Mesenchymal stem cell (in vitro differentiated cells and primary cell): ENCODE measurements at regions not wholly inside any gene's neighbourhood (a gene's known extent, or its start where the extent isn't known, plus 50 kb on each side); places are given as distances from the start of the nearest gene placed in this dataset.

Experiments used
- DNase-seq: peaks from one replicate; pipeline ENCODE4 v3.0.0-alpha.2; 2013
- H2AFZ ChIP-seq: one replicate; pipeline ENCODE4 v1.6.1; 2013; ENCODE audit warnings: low read depth, mild to moderate bottlenecking, control low read depth, inconsistent platforms, low read length, moderate library complexity
- H2AK5ac ChIP-seq: 2 replicates; pipeline ENCODE4 v1.6.1; 2013; ENCODE audit warnings: low read length, moderate library complexity, mild to moderate bottlenecking, inconsistent platforms; ENCODE audit not compliant: severe bottlenecking
- H2BK120ac ChIP-seq: one replicate; pipeline ENCODE4 v1.6.1; 2013; ENCODE audit warnings: low read depth, mild to moderate bottlenecking, inconsistent platforms, low read length, moderate library complexity
- H2BK12ac ChIP-seq, 2 experiments: one replicate each; pipeline ENCODE4 v1.6.1; 2013; ENCODE audit warnings: inconsistent platforms in 2 of 2, low read length in 2 of 2, mild to moderate bottlenecking in 2 of 2, moderate library complexity in 2 of 2, control low read depth in 1 of 2
- H2BK15ac ChIP-seq: one replicate; pipeline ENCODE4 v1.6.1; 2013; ENCODE audit warnings: mild to moderate bottlenecking, low read depth, inconsistent platforms; ENCODE audit not compliant: poor library complexity, severe bottlenecking
- H2BK5ac ChIP-seq: 2 replicates; pipeline ENCODE4 v1.6.1; 2013; ENCODE audit warnings: low read depth, mild to moderate bottlenecking, low read length, control low read depth, inconsistent platforms; ENCODE audit not compliant: poor library complexity, severe bottlenecking
- H3K14ac ChIP-seq, 2 experiments: one replicate each; pipeline ENCODE4 v1.6.1; 2013; ENCODE audit warnings: inconsistent platforms in 2 of 2, low read length in 2 of 2, control low read depth in 1 of 2, mild to moderate bottlenecking in 1 of 2, moderate library complexity in 1 of 2
- H3K18ac ChIP-seq, 2 experiments: one replicate each; pipeline ENCODE4 v1.6.1; 2013; ENCODE audit warnings: inconsistent platforms in 2 of 2, low read length in 2 of 2, control low read depth in 1 of 2, low read depth in 1 of 2, mild to moderate bottlenecking in 1 of 2
- H3K23ac ChIP-seq, 2 experiments: one replicate each; pipeline ENCODE4 v1.6.1; 2013; ENCODE audit warnings: inconsistent platforms in 2 of 2, low read length in 2 of 2, mild to moderate bottlenecking in 2 of 2, moderate library complexity in 2 of 2, control low read depth in 1 of 2
- H3K27ac ChIP-seq: 2 replicates; pipeline ENCODE4 v1.5.1; 2013; ENCODE audit warnings: mild to moderate bottlenecking, moderate library complexity, low read length, control low read depth, inconsistent platforms; ENCODE audit not compliant: poor library complexity, severe bottlenecking
- H3K27me3 ChIP-seq, 2 experiments: 2 replicates each; pipeline versions ENCODE4 v1.6.1 to v1.7.0; 2013; ENCODE audit warnings: low read length in 2 of 2, mild to moderate bottlenecking in 2 of 2, moderate library complexity in 2 of 2, control low read depth in 1 of 2, inconsistent platforms in 1 of 2; ENCODE audit not compliant: control insufficient read depth in 1 of 2, insufficient read depth in 1 of 2
- H3K36me3 ChIP-seq, 2 experiments: 2 replicates each; pipeline versions ENCODE4 v1.6.1 to v1.7.0; 2013; ENCODE audit warnings: low read length in 2 of 2, control low read depth in 1 of 2, inconsistent platforms in 1 of 2, low read depth in 1 of 2, mild to moderate bottlenecking in 1 of 2; ENCODE audit not compliant: insufficient read depth in 2 of 2, control insufficient read depth in 1 of 2
- H3K4ac ChIP-seq, 2 experiments: one replicate each; pipeline ENCODE4 v1.6.1; 2013; ENCODE audit warnings: inconsistent platforms in 2 of 2, low read length in 2 of 2, mild to moderate bottlenecking in 2 of 2, moderate library complexity in 2 of 2, control low read depth in 1 of 2, low read depth in 1 of 2
- H3K4me1 ChIP-seq: 2 replicates; pipeline ENCODE4 v1.6.1; 2013; ENCODE audit warnings: low read depth, low read length, control low read depth; ENCODE audit not compliant: control insufficient read depth, insufficient read depth
- H3K4me2 ChIP-seq: 2 replicates; pipeline ENCODE4 v1.6.1; 2013; ENCODE audit warnings: low read length, mild to moderate bottlenecking, inconsistent platforms; ENCODE audit not compliant: poor library complexity, severe bottlenecking
- H3K4me3 ChIP-seq, 2 experiments: 2 replicates each; pipeline versions ENCODE4 v1.5.1 to v1.7.0; 2013; ENCODE audit warnings: low read length in 2 of 2, mild to moderate bottlenecking in 2 of 2, control low read depth in 1 of 2, low read depth in 1 of 2; ENCODE audit not compliant: insufficient read depth in 1 of 2
- H3K79me1 ChIP-seq: replicated peaks from 2 replicates; pipeline ENCODE4 v1.6.1; 2013; ENCODE audit warnings: mild to moderate bottlenecking, control low read depth, low read length, inconsistent platforms; ENCODE audit not compliant: poor library complexity, severe bottlenecking
- H3K9ac ChIP-seq: 2 replicates; pipeline ENCODE4 v1.7.0; 2013; ENCODE audit warnings: mild to moderate bottlenecking, low read length, moderate library complexity
- H3K9me3 ChIP-seq: 2 replicates; pipeline ENCODE4 v1.7.0; 2013; ENCODE audit warnings: mild to moderate bottlenecking, low read length; ENCODE audit not compliant: control insufficient read depth
- H4K8ac ChIP-seq: one replicate; pipeline ENCODE4 v1.6.1; 2013; ENCODE audit warnings: inconsistent platforms, mild to moderate bottlenecking, low read length, moderate library complexity
- H4K91ac ChIP-seq: one replicate; pipeline ENCODE4 v1.6.1; 2013; ENCODE audit warnings: mild to moderate bottlenecking, low read length, inconsistent platforms
- WGBS: methylation state at CpG from one replicate; pipeline ENCODE4 v1.1.7; 2013; ENCODE audit warnings: mixed read lengths; 5-methylcytosine and 5-hydroxymethylcytosine counted together

DNA sequence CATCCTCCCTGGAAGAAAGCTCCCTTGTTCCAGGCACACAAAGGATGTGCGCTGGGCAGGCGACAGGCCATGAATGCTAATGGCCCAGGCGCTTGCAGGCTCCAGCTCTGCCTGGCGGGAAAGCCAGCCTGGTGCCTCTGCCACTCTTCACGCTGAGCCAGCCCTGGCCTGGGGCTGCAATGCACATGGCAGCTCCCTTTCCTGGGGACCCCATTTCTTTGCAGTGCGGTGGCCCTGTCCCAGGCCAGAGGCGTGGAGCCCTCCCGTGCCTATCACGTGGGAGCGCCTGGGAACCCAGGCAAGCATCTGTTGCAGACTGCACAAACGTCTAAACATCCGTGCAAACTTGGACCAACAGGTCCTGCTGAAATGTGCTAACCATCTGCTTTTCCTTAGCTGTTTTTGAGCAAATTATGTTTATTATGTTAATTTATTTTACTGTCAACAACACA lies 152.1 kb upstream of the LYZL2 start:
- Histone ChIP-seq H4K91ac (no peak overlapping the region), H2BK12ac (peak overlapping the region in 1 of 2 experiments; percentile 85), H3K4me2 (no peak overlapping the region), H2AFZ (no peak overlapping the region), H3K79me1 (no peaks in the 10 kb centered on the region), H3K27me3 (no peaks in the 10 kb centered on the region), H3K27ac (no peak overlapping the region), H3K18ac (peak overlapping the region in 1 of 2 experiments; percentile 40), H3K14ac (peak overlapping the region in 1 of 2 experiments; percentile 18), H2AK5ac (no peak overlapping the region), H3K4me3 (no peak overlapping the region), H3K23ac (no peak overlapping the region), H3K9ac (peak overlapping the region; percentile 91), H2BK15ac (no peak overlapping the region), H2BK5ac (no peak overlapping the region), H3K4me1 (peaks cover 14% of the 10 kb centered on the region), H4K8ac (no peak overlapping the region), H3K9me3 (no peaks in the 10 kb centered on the region), H3K36me3 (no peaks in the 10 kb centered on the region), H2BK120ac (no peak overlapping the region), H3K4ac (peak overlapping the region in 1 of 2 experiments; percentile 47)
- WGBS: 98% methylated on average over 11 of the region's 12 CpGs
- DNase-seq: no peak

DNA sequence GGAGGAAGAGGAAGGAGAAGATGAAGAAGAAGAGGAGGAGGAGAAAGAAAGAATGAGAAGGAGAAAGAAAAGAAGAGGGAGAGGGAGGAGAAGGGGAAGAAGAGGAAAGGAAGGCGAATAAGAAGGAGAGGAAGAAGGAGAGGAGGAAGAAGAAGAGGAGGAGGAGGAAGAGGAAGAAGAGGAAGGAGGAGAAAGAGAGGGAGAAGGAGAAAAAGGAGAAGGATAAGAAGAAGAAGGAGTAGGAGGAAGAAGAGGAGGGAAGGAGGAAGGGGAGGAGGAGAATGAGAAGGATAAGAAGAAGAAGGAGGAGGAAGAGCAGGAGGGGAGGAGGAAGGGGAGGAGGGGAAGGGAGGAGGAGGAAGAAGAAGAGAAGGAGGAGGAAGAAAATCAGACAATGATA lies 149.2 kb upstream of the LYZL2 start:
- H2AK5ac ChIP-seq: no peak overlapping the region
- H4K91ac ChIP-seq: no peak overlapping the region
- H3K4me1 ChIP-seq: peaks cover 14% of the 10 kb centered on the region
- H2BK120ac ChIP-seq: no peak overlapping the region
- H4K8ac ChIP-seq: no peak overlapping the region
- no peak overlapping the region for H2BK12ac ChIP-seq
- no peaks in the 10 kb centered on the region for H3K27me3 ChIP-seq
- 44% methylated on average over 1 of the region's 1 CpG for WGBS
- no peak for DNase-seq
- no peak overlapping the region for H2AFZ ChIP-seq
- no peak overlapping the region for H3K4ac ChIP-seq
- no peak overlapping the region for H3K9ac ChIP-seq
- H3K4me2 ChIP-seq: no peak overlapping the region
- no peak overlapping the region for H3K27ac ChIP-seq
- H3K23ac ChIP-seq: no peak overlapping the region
- H3K14ac ChIP-seq: no peak overlapping the region
- no peaks in the 10 kb centered on the region for H3K79me1 ChIP-seq
- no peaks in the 10 kb centered on the region for H3K36me3 ChIP-seq
- no peaks in the 10 kb centered on the region for H3K9me3 ChIP-seq
- no peak overlapping the region for H3K18ac ChIP-seq
- H2BK5ac ChIP-seq: no peak overlapping the region
- H2BK15ac ChIP-seq: no peak overlapping the region
- H3K4me3 ChIP-seq: no peak overlapping the region

- H3K79me1 ChIP-seq: no peaks in the 10 kb centered on the region
- H2BK120ac ChIP-seq: no peak overlapping the region
- no peaks in the 10 kb centered on the region for H3K36me3 ChIP-seq
- peaks cover 5% of the 10 kb centered on the region for H3K4me1 ChIP-seq
- H3K18ac ChIP-seq: peak overlapping the region in 1 of 2 experiments; percentile 4
- no peak overlapping the region for H3K4me3 ChIP-seq
- H3K14ac ChIP-seq: peak overlapping the region in 1 of 2 experiments; percentile 6
- peak; percentile 66 for DNase-seq
- peak overlapping the region; percentile 28 for H3K9ac ChIP-seq
- no peak overlapping the region for H3K27ac ChIP-seq
- no peak overlapping the region for H4K91ac ChIP-seq
- peak overlapping the region in 1 of 2 experiments; percentile 8 for H2BK12ac ChIP-seq
- no peak overlapping the region for H4K8ac ChIP-seq
- no peak overlapping the region for H2AFZ ChIP-seq
- H3K27me3 ChIP-seq: no peaks in the 10 kb centered on the region
- no peak overlapping the region for H3K4ac ChIP-seq
- H3K23ac ChIP-seq: no peak overlapping the region
- H3K4me2 ChIP-seq: no peak overlapping the region
- 35% methylated on average over 10 of the region's 10 CpGs for WGBS
- peak overlapping the region; percentile 56 for H2AK5ac ChIP-seq
- H2BK5ac ChIP-seq: no peak overlapping the region
- H2BK15ac ChIP-seq: no peak overlapping the region
- H3K9me3 ChIP-seq: peaks cover 13% of the 10 kb centered on the region
Observed at GRCh38 chr10:30775779-30776591, 146.4 kb upstream of the LYZL2 start.

DNA sequence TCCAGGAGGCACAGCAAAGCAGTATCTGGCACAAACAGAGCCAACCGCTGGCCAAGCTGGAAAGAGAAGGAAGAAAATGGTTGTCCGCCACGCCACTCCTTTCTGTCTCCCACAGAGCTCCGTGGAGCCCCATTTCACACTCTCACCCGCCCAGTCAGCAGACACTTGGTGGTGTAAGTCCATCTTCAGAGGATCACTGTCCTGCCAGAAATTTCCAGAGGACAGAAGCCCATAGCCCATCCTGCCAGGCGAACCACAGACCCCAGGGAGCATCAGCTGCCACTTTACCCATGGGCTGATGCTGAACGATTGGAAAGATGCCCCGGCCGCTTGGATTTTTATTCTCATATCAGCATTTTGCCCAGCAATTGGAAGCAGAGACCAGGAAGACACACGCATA lies 144.7 kb upstream of the LYZL2 start:
- Histone ChIP-seq H4K8ac (no peak overlapping the region), H3K18ac (peak overlapping the region in 1 of 2 experiments; percentile 16), H3K23ac (no peak overlapping the region), H3K9ac (no peak overlapping the region), H2AFZ (no peak overlapping the region), H2AK5ac (peak overlapping the region; percentile 19), H3K36me3 (no peaks in the 10 kb centered on the region), H3K14ac (no peak overlapping the region), H3K4me3 (no peak overlapping the region), H3K27me3 (no peaks in the 10 kb centered on the region), H3K4me1 (peaks cover 5% of the 10 kb centered on the region), H2BK15ac (no peak overlapping the region), H2BK5ac (no peak overlapping the region), H3K4me2 (no peak overlapping the region), H4K91ac (no peak overlapping the region), H3K27ac (no peak overlapping the region), H3K9me3 (peaks cover 25% of the 10 kb centered on the region), H3K79me1 (no peaks in the 10 kb centered on the region), H2BK12ac (peak overlapping the region in 1 of 2 experiments; percentile 71), H3K4ac (no peak overlapping the region), H2BK120ac (no peak overlapping the region)
- no peak for DNase-seq
- WGBS: 91% methylated on average over 9 of the region's 10 CpGs
